Gastrocnemius medialis (tissue), 4 donors: ENCODE measurements at regions not wholly inside any gene's neighbourhood (a gene's known extent, or its start where the extent isn't known, plus 50 kb on each side); places are given as distances from the start of the nearest gene placed in this dataset.
A peak's percentile ranks its signal among the peaks of the same experiment; 100 is the strongest.

ENCODE experiments used
- ATAC-seq, 2 donors: fragments of 150-250 bp; one replicate each; pipeline ENCODE4 v1.9.1; 2016
- DNase-seq, 2 donors: peaks; one replicate each; pipeline ENCODE4 v3.0.0-alpha.2; 2019
- H3K27ac ChIP-seq, 4 donors: fragments of 200-600 bp; sonication (generic); 1 replicate in 1 of 4; 2 replicates in 3 of 4; pipeline ENCODE4 v1.5.1; 2016 to 2018; ENCODE audit warnings: mild to moderate bottlenecking in 2 of 4, moderate library complexity in 1 of 4
- H3K27me3 ChIP-seq, 3 donors: fragments of 200-600 bp; sonication (generic) in 2 of 3; 1 replicate in 1 of 3; 2 replicates in 2 of 3; pipeline versions ENCODE4 v1.5.1 to v1.6.0; 2016 to 2019; ENCODE audit warnings: mild to moderate bottlenecking in 1 of 3, moderate library complexity in 1 of 3
- H3K36me3 ChIP-seq, 2 donors: fragments of 200-600 bp; sonication (generic) in 1 of 2; one replicate each; pipeline ENCODE4 v1.5.1; 2017 to 2018
- H3K4me1 ChIP-seq, 2 donors: fragments of 200-600 bp; sonication (generic) in 1 of 2; one replicate each; pipeline ENCODE4 v1.5.1; 2016 to 2017; ENCODE audit warnings: mild to moderate bottlenecking in 2 of 2
- H3K4me3 ChIP-seq, 4 donors: fragments of 200-600 bp; sonication (generic) in 3 of 4; 1 replicate in 1 of 4; 2 replicates in 3 of 4; pipeline ENCODE4 v1.5.1; 2016 to 2019; ENCODE audit warnings: mild to moderate bottlenecking in 2 of 4
- H3K9me3 ChIP-seq, 3 donors: fragments of 200-600 bp; sonication (generic) in 2 of 3; 1 replicate in 1 of 3; 2 replicates in 2 of 3; pipeline ENCODE4 v1.5.1; 2016 to 2019
- CTCF ChIP-seq, 5 experiments: fragments of 450-650 bp in 3 of 5; fragments of 200-600 bp in 2 of 5; sonication (generic) in 2 of 5; IDR thresholded peaks in 4 of 5; conservative IDR thresholded peaks in 1 of 5; 1 replicate in 4 of 5; 2 replicates in 1 of 5; pipeline ENCODE4 v1.5.1; 2016 to 2019; ENCODE audit warnings: antibody characterized with exemption in 5 of 5, mild to moderate bottlenecking in 3 of 5, moderate library complexity in 3 of 5
- POLR2A ChIP-seq, 2 donors: fragments of 450-650 bp; IDR thresholded peaks; one replicate each; pipeline ENCODE4 v1.6.1; 2017; ENCODE audit warnings: antibody characterized with exemption in 2 of 2, mild to moderate bottlenecking in 2 of 2, moderate library complexity in 2 of 2
- in situ Hi-C, 4 donors: fragments of 200-750 bp; cut with MboI; loops; one replicate each; pipeline versions ENCODE4 v1.15.0 to v1.8.0; 2017; ENCODE audit warnings: low sequenced_read_pairs in 4 of 4
- intact Hi-C: fragments of 100-400 bp; cut with DNase I; formaldehyde crosslinking; loops from one replicate; pipeline ENCODE4 v1.15.1; 2023; ENCODE audit warnings: low total_unique reads

GRCh38 chr14:73775339-73776193, 61.4 kb upstream of the PNMA1 start:
- no peak for DNase-seq
- in situ Hi-C loops (no loop called here), intact Hi-C loops (no loop called here)
- Histone ChIP-seq H3K9me3 (no peaks in the 10 kb centered on the region), H3K36me3 (no peaks in the 10 kb centered on the region), H3K27ac (peak overlapping the region; percentile 79 to 96 (median 80)), H3K27me3 (no peaks in the 10 kb centered on the region), H3K4me3 (no peak overlapping the region), H3K4me1 (peaks cover 65 to 85% of the 10 kb centered on the region in 2 donors)
- no peak for ATAC-seq
- TF ChIP-seq CTCF (IDR thresholded peaks at IDR 0.05 in 4 of 5, conservative IDR thresholded peaks at IDR 0.05 in 1 of 5) (no peak), POLR2A (IDR thresholded peaks at IDR 0.05) (no peak)

- TF ChIP-seq CTCF (IDR thresholded peaks at IDR 0.05 in 4 of 5, conservative IDR thresholded peaks at IDR 0.05 in 1 of 5) (no peak), POLR2A (IDR thresholded peaks at IDR 0.05) (no peak)
- H3K27me3 ChIP-seq: no peaks in the 10 kb centered on the region
- intact Hi-C loops: no loop called here
These were observed 60.5 kb upstream of the PNMA1 start for GRCh38 chr14:73774671-73775070.

GRCh38 chr14:73774241-73774570, 60.0 kb upstream of the PNMA1 start:
- Histone ChIP-seq H3K36me3 (no peaks in the 10 kb centered on the region), H3K27ac (peak overlapping the region; percentile 79 to 96 (median 80)), H3K4me3 (no peak overlapping the region), H3K27me3 (no peaks in the 10 kb centered on the region), H3K4me1 (peaks cover 65 to 83% of the 10 kb centered on the region in 2 donors), H3K9me3 (no peaks in the 10 kb centered on the region)
- no peak for ATAC-seq
- in situ Hi-C loops (no loop called here), intact Hi-C loops (no loop called here)
- no peak for TF ChIP-seq CTCF (IDR thresholded peaks at IDR 0.05 in 4 of 5, conservative IDR thresholded peaks at IDR 0.05 in 1 of 5)
- TF ChIP-seq POLR2A (IDR thresholded peaks at IDR 0.05): no peak
- no peak for DNase-seq

More at GRCh38 chr14:73774671-73775070, 60.5 kb upstream of the PNMA1 start:
- DNase-seq (no peak), ATAC-seq (peak in 1 of 2 donors; percentile 12)
- H3K4me3 ChIP-seq: no peak overlapping the region
- in situ Hi-C loops: no loop called here
- H3K27ac ChIP-seq: peak overlapping the region; percentile 79 to 96 (median 80)
- H3K36me3 ChIP-seq: no peaks in the 10 kb centered on the region
- peaks cover 65 to 83% of the 10 kb centered on the region in 2 donors for H3K4me1 ChIP-seq
- no peaks in the 10 kb centered on the region for H3K9me3 ChIP-seq

- peak in 1 of 2 donors; percentile 4 for DNase-seq
- no peak for ATAC-seq
- Histone ChIP-seq H3K36me3 (no peaks in the 10 kb centered on the region), H3K4me3 (no peak overlapping the region), H3K27ac (peak overlapping the region; percentile 79 to 96 (median 80)), H3K27me3 (no peaks in the 10 kb centered on the region), H3K4me1 (peaks cover 69 to 85% of the 10 kb centered on the region in 2 donors), H3K9me3 (no peaks in the 10 kb centered on the region)
- in situ Hi-C loops: no loop called here
- intact Hi-C loops: no loop called here
- TF ChIP-seq POLR2A (IDR thresholded peaks at IDR 0.05): no peak
- no peak for TF ChIP-seq CTCF (IDR thresholded peaks at IDR 0.05 in 4 of 5, conservative IDR thresholded peaks at IDR 0.05 in 1 of 5)
These were observed 59.5 kb upstream of the PNMA1 start for GRCh38 chr14:73773441-73774240.
